Caco-2 (cell line): ENCODE measurements at regions not wholly inside any gene's neighbourhood (a gene's known extent, or its start where the extent isn't known, plus 50 kb on each side); places are given as distances from the start of the nearest gene placed in this dataset.

ENCODE experiments used
- BruUV-seq: library from RNA; stranded (reverse); fragments of 400-500 nt; replicated peaks from 2 replicates; lab custom pipeline; 2021; lab: Mats Ljungman, UMichigan
- CTCF ChIA-PET: fragments of 300-600 bp; sonication (Branson Sonifier 250); formaldehyde crosslinking; loops from one replicate; lab custom pipeline; 2022; ENCODE audit warnings: antibody characterized with exemption; lab: Charles Lee
- POLR2A ChIA-PET: fragments of 300-600 bp; sonication (Branson Sonifier 250); formaldehyde crosslinking; loops from one replicate; lab custom pipeline; 2022; ENCODE audit warnings: antibody characterized with exemption; lab: Charles Lee
- DNase-seq, 2 experiments: peaks; one replicate each; pipeline versions ENCODE4 v3.0.0 to v3.0.0-alpha.2; 2020 to 2022
- H3K27me3 ChIP-seq: replicated peaks from 2 replicates; pipeline ENCODE4 v1.6.0; 2011; ENCODE audit warnings: low read length; ENCODE audit not compliant: control insufficient read depth, insufficient read depth
- H3K36me3 ChIP-seq: 2 replicates; pipeline ENCODE4 v1.5.1; 2011; ENCODE audit warnings: low read length; ENCODE audit not compliant: control insufficient read depth, insufficient read depth
- H3K4me1 ChIP-seq: fragments of 250-450 bp; sonication (Bioruptor Pico); 2 replicates; pipeline ENCODE4 v1.5.1; 2020; ENCODE audit warnings: mild to moderate bottlenecking
- H3K4me3 ChIP-seq: 2 replicates; pipeline ENCODE4 v1.5.1; 2011; ENCODE audit warnings: low read depth, mild to moderate bottlenecking, control low read depth, low read length
- H3K9me3 ChIP-seq: fragments of 250-450 bp; sonication (Bioruptor Pico); 2 replicates; pipeline ENCODE4 v1.5.1; 2020; ENCODE audit warnings: mild to moderate bottlenecking, moderate library complexity
- H3K27ac Mint-ChIP-seq: one replicate; pipeline ENCODE4 v1.8.0; 2022; ENCODE audit warnings: mixed read lengths; ENCODE audit not compliant: unreplicated experiment
- H3K27me3 Mint-ChIP-seq: one replicate; pipeline ENCODE4 v1.8.0; 2022; ENCODE audit warnings: mixed read lengths; ENCODE audit not compliant: insufficient read depth, unreplicated experiment
- H3K36me3 Mint-ChIP-seq: one replicate; pipeline ENCODE4 v1.8.0; 2022; ENCODE audit warnings: mild to moderate bottlenecking, mixed read lengths; ENCODE audit not compliant: insufficient read depth, unreplicated experiment
- H3K4me1 Mint-ChIP-seq: one replicate; pipeline ENCODE4 v1.8.0; 2022; ENCODE audit warnings: low read depth, mixed read lengths; ENCODE audit not compliant: unreplicated experiment
- H3K4me3 Mint-ChIP-seq: one replicate; pipeline ENCODE4 v1.8.0; 2022; ENCODE audit warnings: mild to moderate bottlenecking, moderate library complexity, mixed read lengths; ENCODE audit not compliant: unreplicated experiment
- H3K9me3 Mint-ChIP-seq: one replicate; pipeline ENCODE4 v1.8.0; 2022; ENCODE audit warnings: mixed read lengths; ENCODE audit not compliant: unreplicated experiment
- intact Hi-C: fragments of 100-400 bp; cut with micrococcal nuclease; formaldehyde crosslinking; loops from one replicate; pipeline ENCODE4 v1.10.0; 2022; ENCODE audit not compliant: unreplicated experiment
- TF ChIP-seq, protein P1 (sequence below), 2 experiments: fragments of 200-600 bp in 1 of 2; IDR thresholded peaks; 1 replicate in 1 of 2; 2 replicates in 1 of 2; pipeline versions ENCODE4 v1.5.1 to v1.8.0; 2011 to 2022; ENCODE audit warnings: antibody characterized with exemption in 1 of 2, control low read depth in 1 of 2, inconsistent platforms in 1 of 2, low read depth in 1 of 2, low read length in 1 of 2, mild to moderate bottlenecking in 1 of 2, moderate library complexity in 1 of 2; ENCODE audit not compliant: insufficient read depth in 1 of 2, severe bottlenecking in 1 of 2, unreplicated experiment in 1 of 2

GRCh38 chr13:56412856-56413255, 727.9 kb upstream of the PRR20A start:
- Mint-ChIP-seq H3K27ac (no peak overlapping the region), H3K4me1 (no peaks in the 10 kb centered on the region), H3K36me3 (no peaks in the 10 kb centered on the region), H3K27me3 (no peaks in the 10 kb centered on the region), H3K9me3 (no peaks in the 10 kb centered on the region), H3K4me3 (no peak overlapping the region)
- Histone ChIP-seq H3K4me3 (no peak overlapping the region), H3K27me3 (no peaks in the 10 kb centered on the region), H3K36me3 (no peaks in the 10 kb centered on the region), H3K9me3 (no peaks in the 10 kb centered on the region), H3K4me1 (no peaks in the 10 kb centered on the region)
- no peak for DNase-seq
- TF ChIP-seq, protein P1, sequence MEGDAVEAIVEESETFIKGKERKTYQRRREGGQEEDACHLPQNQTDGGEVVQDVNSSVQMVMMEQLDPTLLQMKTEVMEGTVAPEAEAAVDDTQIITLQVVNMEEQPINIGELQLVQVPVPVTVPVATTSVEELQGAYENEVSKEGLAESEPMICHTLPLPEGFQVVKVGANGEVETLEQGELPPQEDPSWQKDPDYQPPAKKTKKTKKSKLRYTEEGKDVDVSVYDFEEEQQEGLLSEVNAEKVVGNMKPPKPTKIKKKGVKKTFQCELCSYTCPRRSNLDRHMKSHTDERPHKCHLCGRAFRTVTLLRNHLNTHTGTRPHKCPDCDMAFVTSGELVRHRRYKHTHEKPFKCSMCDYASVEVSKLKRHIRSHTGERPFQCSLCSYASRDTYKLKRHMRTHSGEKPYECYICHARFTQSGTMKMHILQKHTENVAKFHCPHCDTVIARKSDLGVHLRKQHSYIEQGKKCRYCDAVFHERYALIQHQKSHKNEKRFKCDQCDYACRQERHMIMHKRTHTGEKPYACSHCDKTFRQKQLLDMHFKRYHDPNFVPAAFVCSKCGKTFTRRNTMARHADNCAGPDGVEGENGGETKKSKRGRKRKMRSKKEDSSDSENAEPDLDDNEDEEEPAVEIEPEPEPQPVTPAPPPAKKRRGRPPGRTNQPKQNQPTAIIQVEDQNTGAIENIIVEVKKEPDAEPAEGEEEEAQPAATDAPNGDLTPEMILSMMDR (IDR thresholded peaks at IDR 0.05; ENCODE audit: insufficient read depth in 1 of 2, low read depth in 1 of 2, low read length in 1 of 2, severe bottlenecking in 1 of 2, unreplicated experiment in 1 of 2), result no peak
- CTCF ChIA-PET, result no interaction called here
- BruUV-seq, result no TSS peak
- POLR2A ChIA-PET, result no interaction called here
- intact Hi-C loops, result no loop called here

GRCh38 chr13:56424246-56424645, 716.5 kb upstream of the PRR20A start:
- POLR2A ChIA-PET, result no interaction called here
- Histone ChIP-seq H3K36me3 (no peaks in the 10 kb centered on the region), H3K4me3 (no peak overlapping the region), H3K27me3 (no peaks in the 10 kb centered on the region), H3K4me1 (no peaks in the 10 kb centered on the region), H3K9me3 (no peaks in the 10 kb centered on the region; the same call in 1 of the 2 replicates)
- Mint-ChIP-seq H3K9me3 (no peaks in the 10 kb centered on the region), H3K36me3 (no peaks in the 10 kb centered on the region), H3K27ac (no peak overlapping the region), H3K4me1 (no peaks in the 10 kb centered on the region), H3K4me3 (no peak overlapping the region), H3K27me3 (no peaks in the 10 kb centered on the region)
- no peak for DNase-seq
- BruUV-seq, result no TSS peak
- CTCF ChIA-PET, result no interaction called here
- TF ChIP-seq, protein P1 (IDR thresholded peaks at IDR 0.05; ENCODE audit: insufficient read depth in 1 of 2, low read depth in 1 of 2, low read length in 1 of 2, severe bottlenecking in 1 of 2, unreplicated experiment in 1 of 2), result no peak
- intact Hi-C loops, result no loop called here

GRCh38 chr13:56457535-56458190, 683.1 kb upstream of the PRR20A start:
- no TSS peak for BruUV-seq
- Mint-ChIP-seq H3K27me3 (no peaks in the 10 kb centered on the region), H3K27ac (no peak overlapping the region), H3K36me3 (no peaks in the 10 kb centered on the region), H3K9me3 (no peaks in the 10 kb centered on the region), H3K4me1 (no peaks in the 10 kb centered on the region), H3K4me3 (no peak overlapping the region)
- POLR2A ChIA-PET, result no interaction called here
- intact Hi-C loops, result no loop called here
- H3K27me3 ChIP-seq, result no peaks in the 10 kb centered on the region
- CTCF ChIA-PET, result no interaction called here
- TF ChIP-seq, protein P1 (IDR thresholded peaks at IDR 0.05; ENCODE audit: insufficient read depth in 1 of 2, low read depth in 1 of 2, low read length in 1 of 2, severe bottlenecking in 1 of 2, unreplicated experiment in 1 of 2), result no peak
- H3K4me1 ChIP-seq, result no peaks in the 10 kb centered on the region
- no peaks in the 10 kb centered on the region for H3K9me3 ChIP-seq
- no peak for DNase-seq
- no peaks in the 10 kb centered on the region for H3K36me3 ChIP-seq
- no peak overlapping the region for H3K4me3 ChIP-seq
